HEK293 (cell line): ENCODE measurements at regions not wholly inside any gene's neighbourhood (a gene's known extent, or its start where the extent isn't known, plus 50 kb on each side); places are given as distances from the start of the nearest gene placed in this dataset.

ENCODE experiments used
- CTCF ChIA-PET: fragments of 350-600 bp; formaldehyde crosslinking; extraction: SDS; loops from one replicate; lab custom pipeline; 2021; ENCODE audit warnings: antibody characterized with exemption; lab: Yijun Ruan, JAX
- POLR2A ChIA-PET: fragments of 300-600 bp; formaldehyde crosslinking; extraction: SDS; loops from one replicate; lab custom pipeline; 2020; ENCODE audit warnings: antibody characterized with exemption, inconsistent platforms; lab: Yijun Ruan, JAX
- H3K27ac ChIP-seq: fragments of 200-500 bp; sonication (Bioruptor generic); 2 replicates; pipeline ENCODE4 v1.5.1; 2014; ENCODE audit warnings: low read depth, low read length, control low read depth, inconsistent platforms; ENCODE audit errors: extremely low read depth
- H3K36me3 ChIP-seq, 2 experiments: fragments of 200-500 bp in 1 of 2; sonication (Bioruptor generic) in 1 of 2; 1 replicate in 1 of 2; 2 replicates in 1 of 2; pipeline ENCODE4 v1.5.1; 2014 to 2017; ENCODE audit warnings: inconsistent platforms in 2 of 2, low read length in 2 of 2; ENCODE audit not compliant: control insufficient read depth in 2 of 2, insufficient read depth in 1 of 2
- H3K4me1 ChIP-seq: fragments of 200-500 bp; sonication (Bioruptor generic); 2 replicates; pipeline ENCODE4 v1.5.1; 2014; ENCODE audit warnings: mild to moderate bottlenecking, low read length, inconsistent platforms; ENCODE audit not compliant: control insufficient read depth, insufficient read depth
- H3K4me3 ChIP-seq: 2 replicates; pipeline ENCODE4 v1.5.1; 2011; ENCODE audit warnings: low read depth, mild to moderate bottlenecking, control low read depth, low read length, moderate library complexity
- H3K9me3 ChIP-seq: fragments of 200-500 bp; sonication (Bioruptor generic); 2 replicates; pipeline ENCODE4 v1.5.1; 2014; ENCODE audit warnings: low read depth, low read length, inconsistent platforms; ENCODE audit not compliant: control insufficient read depth, insufficient read depth
- GFI1B ChIP-seq: fragments of 450-650 bp; formaldehyde crosslinking; IDR thresholded peaks from 2 replicates; pipeline ENCODE4 v1.5.1; 2016; ENCODE audit warnings: missing biosample characterization, missing genetic modification characterization
- MZF1 ChIP-seq: fragments of 450-650 bp; formaldehyde crosslinking; IDR thresholded peaks from 2 replicates; pipeline ENCODE4 v1.5.1; 2017; ENCODE audit warnings: missing biosample characterization, missing genetic modification characterization, borderline replicate concordance
- OSR2 ChIP-seq: fragments of 450-650 bp; formaldehyde crosslinking; IDR thresholded peaks from 2 replicates; pipeline ENCODE4 v1.5.1; 2016; ENCODE audit warnings: missing biosample characterization, missing genetic modification characterization
- REST ChIP-seq: fragments of 450-650 bp; formaldehyde crosslinking; IDR thresholded peaks from 2 replicates; pipeline ENCODE4 v1.5.1; 2016; ENCODE audit warnings: missing biosample characterization, missing genetic modification characterization
- ZBTB17 ChIP-seq: fragments of 450-650 bp; formaldehyde crosslinking; IDR thresholded peaks from 2 replicates; pipeline ENCODE4 v1.5.1; 2016; ENCODE audit warnings: missing biosample characterization, missing genetic modification characterization
- ZFP41 ChIP-seq: fragments of 450-650 bp; formaldehyde crosslinking; IDR thresholded peaks from 2 replicates; pipeline ENCODE4 v1.5.1; 2016; ENCODE audit warnings: missing biosample characterization, missing genetic modification characterization, borderline replicate concordance
- ZNF10 ChIP-seq: fragments of 450-650 bp; formaldehyde crosslinking; IDR thresholded peaks from 2 replicates; pipeline ENCODE4 v1.5.1; 2017; ENCODE audit warnings: missing biosample characterization, missing genetic modification characterization
- ZNF114 ChIP-seq: fragments of 450-650 bp; formaldehyde crosslinking; IDR thresholded peaks from 2 replicates; pipeline ENCODE4 v1.5.0; 2017; ENCODE audit warnings: missing biosample characterization, missing genetic modification characterization
- ZNF157 ChIP-seq: fragments of 450-650 bp; formaldehyde crosslinking; IDR thresholded peaks from 2 replicates; pipeline ENCODE4 v1.5.1; 2016; ENCODE audit warnings: missing biosample characterization, missing genetic modification characterization
- ZNF184 ChIP-seq: fragments of 450-650 bp; IDR thresholded peaks from 2 replicates; pipeline ENCODE4 v1.5.1; 2018; ENCODE audit warnings: missing biosample characterization, mild to moderate bottlenecking, missing genetic modification characterization
- ZNF221 ChIP-seq: fragments of 450-650 bp; formaldehyde crosslinking; IDR thresholded peaks from 2 replicates; pipeline ENCODE4 v1.5.1; 2017; ENCODE audit warnings: missing biosample characterization, missing genetic modification characterization, borderline replicate concordance
- ZNF223 ChIP-seq: fragments of 450-650 bp; formaldehyde crosslinking; IDR thresholded peaks from 2 replicates; pipeline ENCODE4 v1.5.1; 2016; ENCODE audit warnings: missing biosample characterization, missing genetic modification characterization
- ZNF529 ChIP-seq: fragments of 450-650 bp; formaldehyde crosslinking; IDR thresholded peaks from 2 replicates; pipeline ENCODE4 v1.5.1; 2017; ENCODE audit warnings: missing genetic modification characterization, missing biosample characterization; ENCODE audit not compliant: insufficient replicate concordance
- ZNF544 ChIP-seq: fragments of 450-650 bp; formaldehyde crosslinking; IDR thresholded peaks from 2 replicates; pipeline ENCODE4 v1.5.0; 2017; ENCODE audit warnings: missing biosample characterization, missing genetic modification characterization
- ZNF555 ChIP-seq: fragments of 450-650 bp; formaldehyde crosslinking; conservative IDR thresholded peaks from 2 replicates; pipeline ENCODE4 v1.5.1; 2017; ENCODE audit warnings: missing biosample characterization, mild to moderate bottlenecking, missing genetic modification characterization, inconsistent platforms
- ZNF558 ChIP-seq: fragments of 450-650 bp; formaldehyde crosslinking; IDR thresholded peaks from 2 replicates; pipeline ENCODE4 v1.5.1; 2016; ENCODE audit warnings: missing biosample characterization, missing genetic modification characterization
- ZNF585B ChIP-seq: fragments of 450-650 bp; formaldehyde crosslinking; IDR thresholded peaks from 2 replicates; pipeline ENCODE4 v1.5.1; 2016; ENCODE audit warnings: missing biosample characterization, missing genetic modification characterization
- ZNF624 ChIP-seq: fragments of 450-650 bp; formaldehyde crosslinking; IDR thresholded peaks from 2 replicates; pipeline ENCODE4 v1.5.1; 2017; ENCODE audit warnings: missing biosample characterization, missing genetic modification characterization
- ZNF704 ChIP-seq: fragments of 450-650 bp; formaldehyde crosslinking; IDR thresholded peaks from 2 replicates; pipeline ENCODE4 v1.5.1; 2016; ENCODE audit warnings: missing biosample characterization, missing genetic modification characterization
- ZNF76 ChIP-seq: fragments of 450-650 bp; formaldehyde crosslinking; IDR thresholded peaks from 2 replicates; pipeline ENCODE4; 2016; ENCODE audit warnings: low read depth, missing biosample characterization, missing genetic modification characterization, borderline replicate concordance
- ZNF785 ChIP-seq: fragments of 450-650 bp; formaldehyde crosslinking; IDR thresholded peaks from 2 replicates; pipeline ENCODE4 v1.5.1; 2016; ENCODE audit warnings: missing biosample characterization, missing genetic modification characterization
- TF ChIP-seq, protein P1 (sequence below): fragments of 450-650 bp; IDR thresholded peaks from 2 replicates; pipeline ENCODE4 v1.5.1; 2018; ENCODE audit warnings: missing biosample characterization, missing genetic modification characterization
- TF ChIP-seq, protein P2 (sequence below): fragments of 450-650 bp; formaldehyde crosslinking; IDR thresholded peaks from 2 replicates; pipeline ENCODE4 v1.5.1; 2016; ENCODE audit warnings: missing biosample characterization, missing genetic modification characterization

DNA sequence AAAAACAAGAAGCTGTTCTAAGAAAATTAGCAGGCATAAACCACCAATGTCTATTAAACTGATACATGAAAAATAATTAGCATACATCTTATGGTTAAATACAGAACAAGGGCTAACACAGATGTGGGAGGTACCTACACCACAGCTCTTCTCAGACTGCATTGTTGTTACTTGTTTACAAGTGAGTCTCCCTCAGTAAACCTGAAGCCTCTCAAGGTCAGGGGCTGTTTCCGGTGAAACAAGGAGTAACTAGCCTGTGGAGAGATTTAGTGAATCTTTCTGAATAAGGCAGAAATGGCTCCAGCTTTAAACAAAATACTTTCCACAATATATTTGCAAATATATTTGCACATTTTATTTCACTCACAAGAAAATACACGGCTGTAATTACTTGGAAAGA is 244.0 kb downstream of the FIGN start (continued):
- TF ChIP-seq, protein P1, sequence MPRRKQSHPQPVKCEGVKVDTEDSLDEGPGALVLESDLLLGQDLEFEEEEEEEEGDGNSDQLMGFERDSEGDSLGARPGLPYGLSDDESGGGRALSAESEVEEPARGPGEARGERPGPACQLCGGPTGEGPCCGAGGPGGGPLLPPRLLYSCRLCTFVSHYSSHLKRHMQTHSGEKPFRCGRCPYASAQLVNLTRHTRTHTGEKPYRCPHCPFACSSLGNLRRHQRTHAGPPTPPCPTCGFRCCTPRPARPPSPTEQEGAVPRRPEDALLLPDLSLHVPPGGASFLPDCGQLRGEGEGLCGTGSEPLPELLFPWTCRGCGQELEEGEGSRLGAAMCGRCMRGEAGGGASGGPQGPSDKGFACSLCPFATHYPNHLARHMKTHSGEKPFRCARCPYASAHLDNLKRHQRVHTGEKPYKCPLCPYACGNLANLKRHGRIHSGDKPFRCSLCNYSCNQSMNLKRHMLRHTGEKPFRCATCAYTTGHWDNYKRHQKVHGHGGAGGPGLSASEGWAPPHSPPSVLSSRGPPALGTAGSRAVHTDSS: no peak

DNA sequence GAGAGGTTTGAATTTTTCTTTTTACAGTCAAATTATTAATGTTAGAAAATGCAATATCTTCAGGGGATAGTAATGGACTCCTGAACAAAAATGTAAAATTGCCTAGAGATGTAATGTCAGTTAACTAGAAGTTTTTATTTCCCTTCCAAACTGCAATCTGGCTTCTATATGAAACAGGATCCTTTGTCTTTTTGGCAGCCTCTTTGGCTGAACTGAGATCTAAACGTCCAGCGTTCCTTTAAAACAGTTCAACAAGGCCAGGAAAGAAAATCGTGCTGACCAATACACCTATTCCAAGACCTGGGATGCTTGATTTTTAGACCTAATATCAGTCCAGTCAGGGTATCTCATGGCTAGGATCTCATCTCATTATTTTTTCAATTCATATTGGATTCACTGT is 245.5 kb downstream of the FIGN start:
- CTCF ChIA-PET: interaction anchor here (0.6 to 1.0 kb wide), 5 partner anchors 218 to 1089 kb away, joined by 3 to 4 read pairs (median 3); no protein-coding TSS in a partner anchor

GRCh38 chr2:163481515-163481914 is 254.3 kb downstream of the FIGN start:
- no peak overlapping the region for H3K4me3 ChIP-seq
- ChIA-PET CTCF (interaction anchor here (0.6 kb wide), 3 partner anchors 133 to 360 kb away, joined by 3 to 5 read pairs (median 3); no protein-coding TSS in a partner anchor), POLR2A (no interaction called here)
- no peaks in the 10 kb centered on the region for H3K4me1 ChIP-seq
- no peak overlapping the region for H3K27ac ChIP-seq
- H3K9me3 ChIP-seq: no peaks in the 10 kb centered on the region; the same call in 1 of the 2 replicates
- TF ChIP-seq ZNF10 (tag by site-specific recombination): no peak
- TF ChIP-seq ZNF555 (tag by site-specific recombination): no peak
- TF ChIP-seq ZNF558: no peak
- TF ChIP-seq MZF1 (tag by site-specific recombination): no peak
- TF ChIP-seq ZFP41 (tag by site-specific recombination): no peak
- TF ChIP-seq ZNF76 (tag by site-specific recombination): no peak
- no peak for TF ChIP-seq ZNF624 (tag by site-specific recombination)
- TF ChIP-seq, protein P2, sequence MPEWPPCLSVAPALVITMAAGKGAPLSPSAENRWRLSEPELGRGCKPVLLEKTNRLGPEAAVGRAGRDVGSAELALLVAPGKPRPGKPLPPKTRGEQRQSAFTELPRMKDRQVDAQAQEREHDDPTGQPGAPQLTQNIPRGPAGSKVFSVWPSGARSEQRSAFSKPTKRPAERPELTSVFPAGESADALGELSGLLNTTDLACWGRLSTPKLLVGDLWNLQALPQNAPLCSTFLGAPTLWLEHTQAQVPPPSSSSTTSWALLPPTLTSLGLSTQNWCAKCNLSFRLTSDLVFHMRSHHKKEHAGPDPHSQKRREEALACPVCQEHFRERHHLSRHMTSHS (tag by site-specific recombination): no peak
- no peak for TF ChIP-seq ZNF184
- no peak for TF ChIP-seq ZNF221 (tag by site-specific recombination)
- TF ChIP-seq, all 188 proteins: peak for 0
- H3K36me3 ChIP-seq: no peaks in the 10 kb centered on the region

More for the DNA sequence above, 245.5 kb downstream of the FIGN start:
- Histone ChIP-seq H3K4me3 (no peak overlapping the region), H3K36me3 (no peaks in the 10 kb centered on the region), H3K9me3 (no peaks in the 10 kb centered on the region), H3K4me1 (no peaks in the 10 kb centered on the region), H3K27ac (no peak overlapping the region)
- TF ChIP-seq ZNF785 (tag by site-specific recombination): no peak
- no peak for TF ChIP-seq ZNF544 (tag by site-specific recombination)
- POLR2A ChIA-PET: no interaction called here

DNA sequence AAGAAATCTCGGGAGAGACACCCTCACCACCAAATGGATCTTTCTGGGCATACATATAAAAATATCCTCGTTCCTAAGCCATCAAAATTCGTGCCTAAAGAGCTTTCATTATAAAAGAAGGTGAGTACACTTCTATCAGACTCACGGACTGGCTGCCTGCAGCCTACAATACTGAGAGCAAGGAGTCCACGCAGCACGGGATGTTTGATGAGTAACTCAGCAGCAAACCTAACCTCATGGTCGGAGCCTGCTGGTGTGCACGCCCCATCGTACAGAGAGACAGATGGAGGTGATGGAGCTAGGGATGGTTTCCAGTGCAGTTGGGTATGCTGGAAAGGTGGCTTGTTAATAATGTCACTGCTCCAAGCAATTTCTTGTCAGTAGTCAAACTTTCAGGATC is 256.2 kb downstream of the FIGN start:
- no peaks in the 10 kb centered on the region for H3K36me3 ChIP-seq
- no peak overlapping the region for H3K4me3 ChIP-seq
- ChIA-PET POLR2A (no interaction called here), CTCF (no interaction called here)
- no peak overlapping the region for H3K27ac ChIP-seq
- no peaks in the 10 kb centered on the region for H3K4me1 ChIP-seq
- no peaks in the 10 kb centered on the region; the same call in 1 of the 2 replicates for H3K9me3 ChIP-seq
- TF ChIP-seq ZNF585B (no peak), GFI1B (tag by site-specific recombination) (no peak), ZNF704 (tag by site-specific recombination) (no peak), ZNF157 (no peak), ZBTB17 (tag by site-specific recombination) (no peak), OSR2 (tag by site-specific recombination) (no peak), REST (tag by site-specific recombination) (no peak), ZNF544 (tag by site-specific recombination) (no peak), ZNF529 (tag by site-specific recombination) (no peak), ZNF114 (no peak), ZNF223 (tag by site-specific recombination) (no peak)
- TF ChIP-seq, protein P2 (tag by site-specific recombination): no peak
